ENCODE measurements at regions not wholly inside any gene's neighbourhood (a gene's known extent, or its start where the extent isn't known, plus 50 kb on each side); places are given as distances from the start of the nearest gene placed in this dataset.

DNA sequence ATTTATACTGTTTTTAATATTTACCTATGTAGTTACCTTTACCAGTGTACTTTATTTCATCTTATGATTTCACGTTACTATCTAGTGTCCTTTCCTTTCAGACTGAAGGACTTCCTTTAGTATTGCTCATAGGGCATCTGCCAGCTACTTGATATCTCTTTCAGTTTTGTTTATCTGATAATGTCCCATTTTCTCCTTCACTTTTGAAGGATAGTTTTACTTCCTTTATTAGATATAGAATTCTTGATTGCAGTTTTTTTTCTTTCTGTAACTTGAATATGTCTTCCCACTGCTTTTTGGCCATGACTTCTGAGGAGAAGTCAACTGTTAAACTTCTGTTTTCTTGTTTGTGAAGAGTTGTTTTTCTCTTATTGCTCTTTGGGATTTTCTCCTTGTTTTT lies 69.4 kb upstream of the MAGED1 start:
- no peak overlapping the region for H3K4me3 ChIP-seq
- no peaks in the 10 kb centered on the region for H3K4me1 ChIP-seq (replicated peaks)
- no peak for TF ChIP-seq POLR2AphosphoS5 (IDR thresholded peaks at IDR 0.05)
- TF ChIP-seq, protein P1, sequence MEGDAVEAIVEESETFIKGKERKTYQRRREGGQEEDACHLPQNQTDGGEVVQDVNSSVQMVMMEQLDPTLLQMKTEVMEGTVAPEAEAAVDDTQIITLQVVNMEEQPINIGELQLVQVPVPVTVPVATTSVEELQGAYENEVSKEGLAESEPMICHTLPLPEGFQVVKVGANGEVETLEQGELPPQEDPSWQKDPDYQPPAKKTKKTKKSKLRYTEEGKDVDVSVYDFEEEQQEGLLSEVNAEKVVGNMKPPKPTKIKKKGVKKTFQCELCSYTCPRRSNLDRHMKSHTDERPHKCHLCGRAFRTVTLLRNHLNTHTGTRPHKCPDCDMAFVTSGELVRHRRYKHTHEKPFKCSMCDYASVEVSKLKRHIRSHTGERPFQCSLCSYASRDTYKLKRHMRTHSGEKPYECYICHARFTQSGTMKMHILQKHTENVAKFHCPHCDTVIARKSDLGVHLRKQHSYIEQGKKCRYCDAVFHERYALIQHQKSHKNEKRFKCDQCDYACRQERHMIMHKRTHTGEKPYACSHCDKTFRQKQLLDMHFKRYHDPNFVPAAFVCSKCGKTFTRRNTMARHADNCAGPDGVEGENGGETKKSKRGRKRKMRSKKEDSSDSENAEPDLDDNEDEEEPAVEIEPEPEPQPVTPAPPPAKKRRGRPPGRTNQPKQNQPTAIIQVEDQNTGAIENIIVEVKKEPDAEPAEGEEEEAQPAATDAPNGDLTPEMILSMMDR (IDR thresholded peaks at IDR 0.05) = no peak
- 83% methylated on average over 1 of the region's 1 CpG for WGBS
- H3K27me3 ChIP-seq (replicated peaks; ENCODE audit: insufficient read depth) = no peaks in the 10 kb centered on the region
- no peaks in the 10 kb centered on the region for H3K9me3 ChIP-seq
- DNase-seq (ENCODE audit: low spot score) = no peak
- no peak overlapping the region for H3K27ac ChIP-seq
- no peaks in the 10 kb centered on the region for H3K36me3 ChIP-seq
- intact Hi-C loops (cut with DNase I) = no loop called here

DNA sequence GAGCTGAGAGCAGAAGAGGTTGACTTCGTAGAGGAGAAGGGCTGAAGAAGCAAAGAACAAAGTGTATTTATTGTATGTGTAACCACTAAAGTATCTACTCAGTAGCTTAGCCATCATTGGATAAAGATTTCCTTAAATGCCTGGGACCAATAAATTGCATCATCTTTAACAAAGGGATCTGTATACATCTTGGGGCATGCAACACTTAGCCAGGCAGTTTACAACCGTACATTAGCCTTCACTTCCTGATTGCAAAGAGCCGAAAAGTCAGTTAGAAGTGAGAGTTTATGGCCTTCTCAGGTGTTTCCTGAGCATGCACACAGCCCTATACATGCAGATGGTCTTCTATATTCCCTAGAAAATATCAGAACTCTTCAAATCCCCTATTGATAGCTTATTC lies 68.0 kb upstream of the MAGED1 start:
- Histone ChIP-seq H3K4me1 (replicated peaks) (no peaks in the 10 kb centered on the region), H3K27ac (no peak overlapping the region), H3K27me3 (replicated peaks; ENCODE audit: insufficient read depth) (no peaks in the 10 kb centered on the region), H3K9me3 (no peaks in the 10 kb centered on the region), H3K36me3 (no peaks in the 10 kb centered on the region), H3K4me3 (no peak overlapping the region)
- TF ChIP-seq POLR2A (IDR thresholded peaks at IDR 0.05) (no peak), POLR2AphosphoS5 (IDR thresholded peaks at IDR 0.05) (no peak)
- TF ChIP-seq, protein P1 (IDR thresholded peaks at IDR 0.05) = no peak
- intact Hi-C loops (cut with DNase I) = no loop called here
- no peak for DNase-seq (ENCODE audit: low spot score)
- 75% methylated on average over 3 of the region's 3 CpGs for WGBS

DNA sequence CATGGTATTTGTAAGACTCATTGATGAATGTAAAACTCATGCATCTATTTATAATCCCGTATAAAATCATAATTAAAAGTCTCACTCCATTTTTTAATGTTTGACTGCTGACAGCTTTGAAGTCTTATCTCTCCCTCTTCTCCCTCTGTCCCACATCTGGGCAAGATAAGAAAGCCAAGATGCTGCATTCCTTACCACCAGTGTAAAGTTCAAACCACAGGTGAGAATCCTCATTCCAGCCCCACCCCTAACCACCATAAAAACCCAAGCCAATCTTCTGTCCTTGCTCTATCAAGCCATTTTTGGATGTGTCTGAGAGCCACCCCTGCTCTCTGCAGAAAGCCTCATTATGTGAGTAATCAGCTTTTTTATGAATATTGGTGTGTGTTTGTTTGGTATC lies 59.3 kb upstream of the MAGED1 start:
- Histone ChIP-seq H3K36me3 (no peaks in the 10 kb centered on the region), H3K4me1 (replicated peaks) (no peaks in the 10 kb centered on the region), H3K9me3 (no peaks in the 10 kb centered on the region), H3K4me3 (no peak overlapping the region), H3K27me3 (replicated peaks; ENCODE audit: insufficient read depth) (no peaks in the 10 kb centered on the region), H3K27ac (no peak overlapping the region)
- 57% methylated on average over 1 of the region's 1 CpG for WGBS
- TF ChIP-seq, protein P1 (IDR thresholded peaks at IDR 0.05) = no peak
- TF ChIP-seq POLR2AphosphoS5 (IDR thresholded peaks at IDR 0.05) = no peak
- TF ChIP-seq POLR2A (IDR thresholded peaks at IDR 0.05) = no peak
- intact Hi-C loops (cut with DNase I) = no loop called here
- no peak for DNase-seq (ENCODE audit: low spot score)

DNA sequence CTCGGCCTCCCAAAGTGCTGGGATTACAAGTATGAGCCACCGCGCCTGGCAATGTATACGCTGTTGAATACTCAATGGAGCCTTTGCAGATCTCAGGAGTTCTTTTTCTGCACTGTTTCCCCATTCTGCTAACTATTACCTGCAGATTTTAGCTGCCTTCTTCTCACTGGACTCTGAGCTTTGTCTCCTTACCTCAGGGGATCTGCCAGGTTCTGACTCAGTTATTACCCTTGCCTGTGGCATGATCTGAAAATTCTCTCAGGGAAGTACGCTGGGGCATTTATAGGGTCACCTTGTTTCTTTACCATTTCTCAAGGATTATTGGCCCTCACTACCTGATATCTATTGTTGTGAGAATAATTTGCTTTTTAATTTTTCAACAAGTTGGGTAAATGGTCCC lies 56.6 kb upstream of the MAGED1 start:
- 87% methylated on average over 5 of the region's 5 CpGs for WGBS
- Histone ChIP-seq H3K4me1 (replicated peaks) (no peaks in the 10 kb centered on the region), H3K9me3 (no peaks in the 10 kb centered on the region), H3K4me3 (no peak overlapping the region), H3K36me3 (no peaks in the 10 kb centered on the region), H3K27me3 (replicated peaks; ENCODE audit: insufficient read depth) (no peaks in the 10 kb centered on the region), H3K27ac (no peak overlapping the region)
- no peak for DNase-seq (ENCODE audit: low spot score)
- TF ChIP-seq POLR2A (IDR thresholded peaks at IDR 0.05) (no peak), POLR2AphosphoS5 (IDR thresholded peaks at IDR 0.05) (no peak)
- TF ChIP-seq, protein P1 (IDR thresholded peaks at IDR 0.05) = no peak
- intact Hi-C loops (cut with DNase I) = no loop called here

DNA sequence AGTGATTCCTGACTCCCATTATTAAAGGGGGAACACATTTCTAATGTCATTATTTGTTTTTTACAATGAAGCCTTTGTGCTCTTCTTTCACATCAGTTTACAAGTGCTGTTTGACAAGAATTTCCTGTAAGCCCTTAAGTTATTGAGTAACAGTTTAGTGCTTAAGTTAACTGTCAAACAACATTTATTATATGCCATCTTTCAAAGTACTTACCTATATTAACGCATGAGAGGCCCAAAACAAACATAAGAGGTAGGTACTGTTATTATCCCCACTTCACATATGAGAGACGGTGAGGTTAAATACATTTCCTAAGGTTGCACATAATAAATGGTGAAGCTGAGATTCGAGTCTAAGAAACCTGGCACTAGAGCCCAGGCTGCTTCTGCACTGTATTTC lies 56.0 kb upstream of the MAGED1 start:
- no peaks in the 10 kb centered on the region for H3K4me1 ChIP-seq (replicated peaks)
- 45% methylated on average over 3 of the region's 3 CpGs for WGBS
- no peak overlapping the region for H3K4me3 ChIP-seq
- no peaks in the 10 kb centered on the region for H3K27me3 ChIP-seq (replicated peaks; ENCODE audit: insufficient read depth)
- no peak for TF ChIP-seq POLR2AphosphoS5 (IDR thresholded peaks at IDR 0.05)
- TF ChIP-seq POLR2A (IDR thresholded peaks at IDR 0.05) = no peak
- TF ChIP-seq, protein P1 (IDR thresholded peaks at IDR 0.05) = no peak
- H3K27ac ChIP-seq = no peak overlapping the region
- H3K9me3 ChIP-seq = no peaks in the 10 kb centered on the region
- intact Hi-C loops (cut with DNase I) = no loop called here
- DNase-seq (ENCODE audit: low spot score) = no peak
- no peaks in the 10 kb centered on the region for H3K36me3 ChIP-seq

Measured in prostate gland (tissue), 2 donors.